GM19468 (cell line): ENCODE measurements at regions not wholly inside any gene's neighbourhood (a gene's known extent, or its start where the extent isn't known, plus 50 kb on each side); places are given as distances from the start of the nearest gene placed in this dataset.
"Not testable (repeated sequence)": the region's sequence is repeated elsewhere in the genome, so short reads cannot be mapped to it uniquely, and the experiment has no call there.

ENCODE experiments used
- ATAC-seq: cut with Tn5 transposase; IDR thresholded peaks from one replicate; pipeline ENCODE4 v1.9.1; 2021; ENCODE audit warnings: mild to moderate bottlenecking, moderate library complexity, moderate number of reproducible peaks; ENCODE audit not compliant: unreplicated experiment; ENCODE audit errors: extremely low read depth

GRCh38 chr6:119934816-119935215 is 585.3 kb upstream of the MAN1A1 start:
- ATAC-seq, result no peak

- no peak for ATAC-seq
Measured at GRCh38 chr6:119929121-119929520, 579.6 kb upstream of the MAN1A1 start.

- ATAC-seq, result not testable (repeated sequence)
Measured at GRCh38 chr6:119924888-119925287, 575.3 kb upstream of the MAN1A1 start.

GRCh38 chr6:119922814-119923213 is 573.3 kb upstream of the MAN1A1 start:
- no peak for ATAC-seq

GRCh38 chr6:119921491-119922010 is 572.0 kb upstream of the MAN1A1 start:
- no peak for ATAC-seq

GRCh38 chr6:119917186-119917585 is 567.6 kb upstream of the MAN1A1 start:
- no peak for ATAC-seq

GRCh38 chr6:119915971-119916370 is 566.4 kb upstream of the MAN1A1 start:
- ATAC-seq, result no peak

GRCh38 chr6:119908157-119908556 is 558.6 kb upstream of the MAN1A1 start:
- no peak for ATAC-seq

GRCh38 chr6:119902681-119903080 is 553.1 kb upstream of the MAN1A1 start:
- no peak for ATAC-seq

GRCh38 chr6:119896806-119897205 is 547.2 kb upstream of the MAN1A1 start:
- ATAC-seq, result no peak

- no peak for ATAC-seq
Measured at GRCh38 chr6:119895626-119896025, 546.1 kb upstream of the MAN1A1 start.

GRCh38 chr6:119894811-119895210 is 545.2 kb upstream of the MAN1A1 start:
- no peak for ATAC-seq

- ATAC-seq, result no peak
Measured at GRCh38 chr6:119891644-119892043, 542.1 kb upstream of the MAN1A1 start.

- ATAC-seq, result no peak
Measured at GRCh38 chr6:119891206-119891605, 541.6 kb upstream of the MAN1A1 start.

GRCh38 chr6:119890470-119890869 is 540.9 kb upstream of the MAN1A1 start:
- no peak for ATAC-seq

GRCh38 chr6:119887666-119888065 is 538.1 kb upstream of the MAN1A1 start:
- no peak for ATAC-seq

- ATAC-seq, result no peak
Measured at GRCh38 chr6:119881416-119881815, 531.9 kb upstream of the MAN1A1 start.

GRCh38 chr6:119880840-119881239 is 531.3 kb upstream of the MAN1A1 start:
- ATAC-seq, result no peak

GRCh38 chr6:119879731-119880130 is 530.2 kb upstream of the MAN1A1 start:
- no peak for ATAC-seq

- no peak for ATAC-seq
Measured at GRCh38 chr6:119874381-119874780, 524.8 kb upstream of the MAN1A1 start.

- ATAC-seq, result no peak
Measured at GRCh38 chr6:119873107-119873506, 523.5 kb upstream of the MAN1A1 start.

GRCh38 chr6:119871520-119871919 is 522.0 kb upstream of the MAN1A1 start:
- ATAC-seq, result no peak
